ENCODE measurements at regions not wholly inside any gene's neighbourhood (a gene's known extent, or its start where the extent isn't known, plus 50 kb on each side); places are given as distances from the start of the nearest gene placed in this dataset.
"Not testable (repeated sequence)": the region's sequence is repeated elsewhere in the genome, so short reads cannot be mapped to it uniquely, and the experiment has no call there.

- no peak for DNase-seq
Measured at GRCh38 chr9:82761027-82761426, 301.9 kb downstream of the RASEF start.

- DNase-seq = no peak
Measured at GRCh38 chr9:82761956-82762355, 301.0 kb downstream of the RASEF start.

GRCh38 chr9:82763656-82764055, 299.3 kb downstream of the RASEF start:
- no peak for DNase-seq

- DNase-seq = no peak
Measured at GRCh38 chr9:82764061-82764668, 298.8 kb downstream of the RASEF start.

GRCh38 chr9:82774707-82775231, 288.2 kb downstream of the RASEF start:
- not testable (repeated sequence) for DNase-seq

GRCh38 chr9:82776508-82776907, 286.4 kb downstream of the RASEF start:
- DNase-seq = no peak

- DNase-seq = no peak
Measured at GRCh38 chr9:82777366-82777765, 285.6 kb downstream of the RASEF start.

GRCh38 chr9:82778923-82779322, 284.0 kb downstream of the RASEF start:
- not testable (repeated sequence) for DNase-seq

- DNase-seq = no peak
Measured at GRCh38 chr9:82780017-82780416, 282.9 kb downstream of the RASEF start.

- DNase-seq = no peak
Measured at GRCh38 chr9:82781921-82782392, 281.0 kb downstream of the RASEF start.

GRCh38 chr9:82783045-82783444, 279.9 kb downstream of the RASEF start:
- no peak for DNase-seq

- DNase-seq = no peak
Measured at GRCh38 chr9:82784589-82784988, 278.4 kb downstream of the RASEF start.

- no peak for DNase-seq
Measured at GRCh38 chr9:82789155-82789824, 273.7 kb downstream of the RASEF start.

GRCh38 chr9:82790875-82791274, 272.1 kb downstream of the RASEF start:
- DNase-seq = no peak

- DNase-seq = no peak
Measured at GRCh38 chr9:82791692-82792091, 271.2 kb downstream of the RASEF start.

- DNase-seq = no peak
Measured at GRCh38 chr9:82797534-82797933, 265.4 kb downstream of the RASEF start.

GRCh38 chr9:82799286-82799685, 263.7 kb downstream of the RASEF start:
- no peak for DNase-seq

- DNase-seq = no peak
Measured at GRCh38 chr9:82805027-82805426, 257.9 kb downstream of the RASEF start.

- no peak for DNase-seq
Measured at GRCh38 chr9:82808478-82808877, 254.5 kb downstream of the RASEF start.

- no peak for DNase-seq
Measured at GRCh38 chr9:82810915-82811314, 252.0 kb downstream of the RASEF start.

GRCh38 chr9:82819260-82819659, 243.7 kb downstream of the RASEF start:
- DNase-seq = no peak

GRCh38 chr9:82820186-82820585, 242.8 kb downstream of the RASEF start:
- no peak for DNase-seq

- DNase-seq = no peak
Measured at GRCh38 chr9:82829818-82830217, 233.1 kb downstream of the RASEF start.

GRCh38 chr9:82865524-82865923, 197.4 kb downstream of the RASEF start:
- no peak for DNase-seq

Measured in CD4-positive, alpha-beta T cell treated with Interleukin-10 for 1 hour (primary cell).